Ovary (tissue), 7 donors: ENCODE measurements at regions not wholly inside any gene's neighbourhood (a gene's known extent, or its start where the extent isn't known, plus 50 kb on each side); places are given as distances from the start of the nearest gene placed in this dataset.

Source experiments
- DNase-seq, 5 donors: peaks; one replicate each; pipeline ENCODE4 v3.0.0-alpha.2; 2019 to 2020
- H3K27ac ChIP-seq, 2 donors: fragments of 200-600 bp; one replicate each; pipeline versions ENCODE4 v1.5.1 to v1.8.0; 2019 to 2022
- H3K27me3 ChIP-seq: fragments of 200-600 bp; one replicate; pipeline ENCODE4 v1.8.0; 2022
- H3K36me3 ChIP-seq: fragments of 200-600 bp; sonication (generic); one replicate; pipeline ENCODE4 v1.5.1; 2019
- H3K4me1 ChIP-seq: one replicate; pipeline ENCODE4 v1.8.1; 2013; ENCODE audit warnings: mild to moderate bottlenecking, moderate library complexity; ENCODE audit not compliant: insufficient read depth
- H3K4me3 ChIP-seq: fragments of 200-600 bp; sonication (generic); one replicate; pipeline ENCODE4 v1.5.1; 2017
- H3K9me3 ChIP-seq, 2 donors: fragments of 200-600 bp in 1 of 2; sonication (generic) in 1 of 2; one replicate each; pipeline versions ENCODE4 v1.5.1 to v1.8.1; 2013 to 2019; ENCODE audit warnings: mild to moderate bottlenecking in 1 of 2, moderate library complexity in 1 of 2
- CTCF ChIP-seq, 3 donors: fragments of 450-650 bp in 2 of 3; fragments of 200-600 bp in 1 of 3; IDR thresholded peaks; one replicate each; pipeline versions ENCODE4 v1.5.1 to v1.8.0; 2016 to 2022; ENCODE audit warnings: antibody characterized with exemption in 3 of 3, mild to moderate bottlenecking in 1 of 3
- EP300 ChIP-seq: sonication (generic); formaldehyde crosslinking; IDR thresholded peaks from one replicate; pipeline ENCODE4 v1.6.1; 2017; ENCODE audit warnings: antibody characterized with exemption
- POLR2A ChIP-seq: fragments of 450-650 bp; IDR thresholded peaks from one replicate; pipeline ENCODE4 v1.6.1; 2017; ENCODE audit warnings: antibody characterized with exemption, mild to moderate bottlenecking, moderate library complexity
- WGBS, 3 donors: extraction: QIAGEN DNeasy Blood & Tissue Kit in 1 of 3; methylation state at CpG; one replicate each; pipeline versions ENCODE4 v1.1.5 to v1.1.7; 2013 to 2017; 5-methylcytosine and 5-hydroxymethylcytosine counted together
- intact Hi-C, 4 donors: fragments of 100-400 bp; cut with DNase I; formaldehyde crosslinking; loops; one replicate each; pipeline versions ENCODE4 v1.11.0 to v1.15.1; 2022 to 2023
- donor health status: DM: no; HTN: no; CAD: no; lungs with moderate emphysema.
- donor health status: DM: no; HTN: no; CAD: no.
- donor health status: Bipolar disorder and iron deficiency.
- donor health status: DM: no; HTN: no; CAD: no.
- donor health status: DM: yes; HTN: yes; CAD: no.

GRCh38 chr6:68042339-68043121 is 592.6 kb upstream of the ADGRB3 start:
- DNase-seq, result no peak
- H3K4me1 ChIP-seq, result no peaks in the 10 kb centered on the region
- WGBS, 3 donors, result 60 to 71% (median 65%) methylated on average over 4 of the region's 4 CpGs
- TF ChIP-seq POLR2A (no peak), EP300 (no peak), CTCF (IDR thresholded peaks at IDR 0.05) (no peak)
- H3K27me3 ChIP-seq, result no peaks in the 10 kb centered on the region
- no peak overlapping the region for H3K27ac ChIP-seq
- H3K4me3 ChIP-seq, result no peak overlapping the region
- no peaks in the 10 kb centered on the region for H3K36me3 ChIP-seq
- intact Hi-C loops, result no loop called here
- H3K9me3 ChIP-seq, result no peaks in the 10 kb centered on the region

- Histone ChIP-seq H3K36me3 (no peaks in the 10 kb centered on the region), H3K9me3 (no peaks in the 10 kb centered on the region), H3K4me1 (no peaks in the 10 kb centered on the region), H3K27me3 (no peaks in the 10 kb centered on the region), H3K27ac (no peak overlapping the region), H3K4me3 (no peak overlapping the region)
- WGBS, 3 donors, result 41 to 50% (median 41%) methylated on average over 3 of the region's 3 CpGs
- TF ChIP-seq POLR2A (no peak), CTCF (IDR thresholded peaks at IDR 0.05) (no peak), EP300 (no peak)
- no peak for DNase-seq
- intact Hi-C loops, result no loop called here
Observed at GRCh38 chr6:68040780-68041179, 594.3 kb upstream of the ADGRB3 start.

- Histone ChIP-seq H3K27me3 (no peaks in the 10 kb centered on the region), H3K36me3 (no peaks in the 10 kb centered on the region), H3K4me3 (no peak overlapping the region), H3K4me1 (no peaks in the 10 kb centered on the region), H3K27ac (no peak overlapping the region), H3K9me3 (no peaks in the 10 kb centered on the region)
- intact Hi-C loops, result no loop called here
- WGBS, 3 donors, result 43 to 50% (median 49%) methylated on average over 13 of the region's 13 CpGs
- no peak for DNase-seq
- TF ChIP-seq CTCF (IDR thresholded peaks at IDR 0.05) (no peak), POLR2A (no peak), EP300 (no peak)
Observed at GRCh38 chr6:68040312-68040778, 594.7 kb upstream of the ADGRB3 start.

GRCh38 chr6:68039641-68040311 is 595.3 kb upstream of the ADGRB3 start:
- Histone ChIP-seq H3K27ac (no peak overlapping the region), H3K4me1 (no peaks in the 10 kb centered on the region), H3K9me3 (no peaks in the 10 kb centered on the region), H3K27me3 (no peaks in the 10 kb centered on the region), H3K36me3 (no peaks in the 10 kb centered on the region), H3K4me3 (no peak overlapping the region)
- intact Hi-C loops, result no loop called here
- DNase-seq, result no peak
- TF ChIP-seq CTCF (IDR thresholded peaks at IDR 0.05), result no peak
- no peak for TF ChIP-seq POLR2A
- no peak for TF ChIP-seq EP300
- WGBS, 3 donors, result 25 to 32% (median 27%) methylated on average over 5 of the region's 5 CpGs
